GM18498 (cell line): ENCODE measurements at regions not wholly inside any gene's neighbourhood (a gene's known extent, or its start where the extent isn't known, plus 50 kb on each side); places are given as distances from the start of the nearest gene placed in this dataset.
A peak's percentile ranks its signal among the peaks of the same experiment; 100 is the strongest.
"Not testable (repeated sequence)": the region's sequence is repeated elsewhere in the genome, so short reads cannot be mapped to it uniquely, and the experiment has no call there.

ENCODE experiments used
- ATAC-seq: cut with Tn5 transposase; IDR thresholded peaks from one replicate; pipeline ENCODE4 v1.9.1; 2021; ENCODE audit warnings: mild to moderate bottlenecking, moderate library complexity; ENCODE audit not compliant: unreplicated experiment

DNA sequence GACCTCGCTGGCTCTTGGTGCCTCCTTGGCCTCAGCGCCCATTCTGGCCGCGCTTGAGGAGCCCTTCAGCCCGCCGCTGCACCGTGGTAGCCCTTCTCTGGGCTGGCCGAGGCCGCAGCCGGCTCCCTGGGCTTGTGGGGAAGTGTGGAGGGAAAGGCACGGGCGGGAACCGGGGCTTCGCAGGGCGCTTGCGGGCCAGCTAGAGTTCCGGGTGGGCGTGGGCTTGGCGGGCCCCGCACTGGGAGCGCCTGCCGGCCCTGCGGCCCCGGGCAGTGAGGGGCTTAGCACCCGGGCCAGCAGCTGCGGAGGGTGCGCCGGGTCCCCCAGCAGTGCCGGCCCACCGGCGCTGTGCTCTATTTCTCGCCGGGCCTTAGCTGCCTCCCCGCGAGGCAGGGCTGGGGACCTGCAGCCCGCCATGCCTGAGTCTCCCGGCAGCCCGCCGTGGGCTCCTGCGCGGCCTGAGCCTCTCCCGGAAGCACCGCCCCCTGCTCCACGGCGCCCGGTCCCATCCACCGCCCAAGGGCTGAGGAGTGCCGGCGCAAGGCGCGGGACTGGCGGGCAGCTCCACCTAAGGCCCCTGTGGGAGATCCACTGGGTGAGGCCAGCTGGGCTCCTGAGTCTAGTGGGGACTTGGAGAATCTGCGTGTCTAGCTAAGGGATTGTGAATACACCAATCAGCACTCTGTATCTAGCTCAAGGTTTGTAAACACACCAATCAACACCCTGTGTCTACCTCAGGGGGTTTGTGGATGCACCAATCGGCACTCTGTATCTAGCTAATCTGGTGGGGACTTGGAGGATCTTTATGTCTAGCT, 141.1 kb downstream of the SLCO4C1 start:
- not testable (repeated sequence) for ATAC-seq

DNA sequence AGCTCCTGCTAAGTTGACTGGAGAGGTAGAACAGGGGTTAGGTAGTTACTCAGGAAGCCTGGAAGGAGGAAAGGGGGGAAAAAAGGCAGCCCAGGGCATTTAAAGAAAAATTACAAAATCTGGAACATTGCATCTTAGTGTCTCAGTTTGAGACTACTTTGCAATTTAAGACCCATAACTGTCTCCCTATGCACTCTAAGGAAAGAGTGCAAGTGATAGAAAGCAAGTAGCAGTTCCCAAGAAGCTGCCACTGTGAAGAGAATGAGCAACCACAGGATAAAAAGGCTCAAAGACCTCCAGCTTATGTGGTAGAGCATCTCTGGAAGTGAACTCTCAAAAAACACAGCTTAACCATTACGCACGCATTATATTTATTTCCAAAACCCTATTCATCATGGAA, 141.8 kb downstream of the SLCO4C1 start:
- no peak for ATAC-seq

DNA sequence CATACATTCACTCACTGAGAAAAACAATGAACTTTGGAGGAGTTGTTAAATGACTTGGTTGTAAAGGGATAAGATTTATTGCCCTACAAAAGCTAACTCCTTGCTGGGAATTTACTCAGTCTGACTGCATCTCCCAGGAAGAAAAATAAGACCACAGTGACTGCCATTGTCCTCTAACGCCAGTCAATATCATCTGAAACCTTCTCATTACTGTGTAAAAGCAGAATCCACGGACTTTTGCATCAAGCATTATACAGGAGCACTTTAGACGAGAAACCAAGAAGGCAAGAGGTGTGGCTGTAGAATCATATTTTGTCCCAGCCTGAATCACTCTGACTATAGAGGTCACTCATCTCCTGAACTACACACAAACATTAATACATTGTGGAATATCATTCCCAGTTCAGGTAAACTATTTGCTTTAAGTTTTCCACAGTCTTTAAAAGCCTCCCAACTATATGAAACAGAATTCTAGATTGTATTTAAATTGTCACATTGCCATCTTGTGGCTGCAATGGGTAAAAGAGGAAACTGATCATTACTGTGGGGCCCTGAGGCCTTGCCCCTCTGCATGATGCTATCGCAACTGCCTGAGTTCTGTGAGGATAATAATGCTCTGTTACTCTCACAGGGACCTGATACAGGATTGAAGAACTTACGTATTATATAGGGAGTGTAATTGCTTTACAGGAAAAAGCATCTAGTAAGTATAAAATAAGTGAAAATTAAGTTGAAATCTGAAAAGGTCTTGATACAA, 142.9 kb downstream of the SLCO4C1 start:
- peak; percentile 82 for ATAC-seq

- ATAC-seq, result no peak
Observed at GRCh38 chr5:102139029-102139428, 157.1 kb downstream of the SLCO4C1 start.

GRCh38 chr5:102138243-102138653, 157.8 kb downstream of the SLCO4C1 start:
- no peak for ATAC-seq

GRCh38 chr5:102130890-102131289, 165.2 kb downstream of the SLCO4C1 start:
- ATAC-seq, result no peak

GRCh38 chr5:102130386-102130785, 165.7 kb downstream of the SLCO4C1 start:
- no peak for ATAC-seq

DNA sequence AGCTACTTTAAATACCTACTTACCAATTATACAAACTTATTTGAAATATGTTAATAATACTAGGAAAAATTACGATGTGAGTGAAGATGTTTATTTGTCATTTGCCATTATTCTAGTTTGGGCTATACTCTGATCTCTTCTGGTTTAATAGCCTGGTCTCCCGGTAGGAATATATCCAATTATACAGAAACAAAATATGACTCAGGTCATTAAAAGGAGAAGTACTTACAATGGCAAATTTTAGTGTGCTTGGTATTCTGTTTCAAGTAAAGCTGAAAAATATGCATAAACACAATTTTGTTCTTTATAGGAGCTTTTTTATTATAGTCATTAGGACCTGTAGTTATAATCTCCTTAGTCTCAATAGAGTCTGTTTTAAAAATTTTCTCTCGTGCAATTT, 176.8 kb downstream of the SLCO4C1 start:
- ATAC-seq, result no peak

GRCh38 chr5:102115736-102116135, 180.3 kb downstream of the SLCO4C1 start:
- no peak for ATAC-seq

DNA sequence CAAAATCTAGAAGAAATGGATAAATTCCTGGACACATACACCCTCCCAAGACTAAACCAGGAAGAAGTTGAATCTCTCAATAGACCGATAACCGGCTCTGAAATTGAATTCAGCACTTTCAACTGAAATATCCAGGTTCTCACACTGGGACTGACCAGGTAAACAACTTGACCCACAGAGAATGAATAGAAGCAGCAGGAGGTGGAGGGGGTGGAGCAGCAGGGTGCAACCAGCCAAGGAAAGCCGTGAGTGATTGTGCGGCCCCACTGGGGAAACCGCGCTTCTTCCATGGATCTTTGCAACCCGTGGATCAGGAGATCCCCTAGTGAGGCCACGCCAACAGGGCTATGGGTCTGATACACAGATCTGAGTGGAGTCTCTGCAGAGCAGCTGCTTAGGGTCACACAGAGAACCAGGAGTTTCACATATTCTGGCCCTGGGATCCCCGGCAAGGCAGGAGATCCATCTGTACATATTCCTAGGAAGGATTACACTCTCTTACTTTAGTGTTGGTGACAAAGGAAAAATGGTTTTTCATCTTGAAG, 181.5 kb downstream of the SLCO4C1 start:
- no peak for ATAC-seq

DNA sequence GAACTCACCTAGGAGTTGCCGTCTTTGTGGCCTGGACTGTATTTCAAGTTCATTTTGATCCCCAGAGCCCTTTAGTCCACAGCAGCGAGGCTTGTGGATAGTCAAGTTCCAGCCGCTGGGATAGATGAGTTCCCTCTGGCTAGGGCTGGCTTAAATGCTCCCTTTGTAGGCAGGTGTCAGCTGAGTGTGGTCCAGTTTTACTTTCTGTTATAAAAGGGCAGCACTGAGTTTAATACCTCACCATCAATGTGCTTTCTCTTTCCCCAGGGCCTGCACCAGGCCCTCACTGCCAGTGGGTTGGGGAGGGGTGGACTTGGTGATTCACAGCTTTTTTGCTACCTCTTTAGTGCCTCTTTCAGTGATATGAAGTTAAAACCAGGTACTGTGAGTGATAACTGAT, 188.2 kb downstream of the SLCO4C1 start:
- no peak for ATAC-seq

DNA sequence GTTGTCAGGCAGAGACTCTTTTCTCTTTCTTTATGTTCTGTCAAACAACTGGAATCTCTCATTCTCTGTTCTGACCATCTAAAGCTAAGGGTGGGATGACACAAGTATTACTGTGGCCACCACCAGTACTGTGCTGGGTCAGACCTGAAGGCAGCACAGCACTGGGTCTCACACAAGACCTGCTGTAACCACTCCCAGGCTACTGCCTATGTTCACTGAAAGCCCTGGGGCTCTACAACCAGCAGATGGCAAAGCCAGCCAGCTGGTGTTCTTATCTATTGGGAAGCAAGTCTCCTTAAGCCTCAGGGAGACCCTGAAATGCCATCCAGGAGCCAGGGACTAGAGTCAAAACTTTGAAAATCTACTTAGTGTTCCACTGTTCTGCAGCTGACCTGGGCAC, 189.5 kb downstream of the SLCO4C1 start:
- ATAC-seq, result no peak

- no peak for ATAC-seq
Observed at GRCh38 chr5:102099766-102100331, 196.2 kb downstream of the SLCO4C1 start.

DNA sequence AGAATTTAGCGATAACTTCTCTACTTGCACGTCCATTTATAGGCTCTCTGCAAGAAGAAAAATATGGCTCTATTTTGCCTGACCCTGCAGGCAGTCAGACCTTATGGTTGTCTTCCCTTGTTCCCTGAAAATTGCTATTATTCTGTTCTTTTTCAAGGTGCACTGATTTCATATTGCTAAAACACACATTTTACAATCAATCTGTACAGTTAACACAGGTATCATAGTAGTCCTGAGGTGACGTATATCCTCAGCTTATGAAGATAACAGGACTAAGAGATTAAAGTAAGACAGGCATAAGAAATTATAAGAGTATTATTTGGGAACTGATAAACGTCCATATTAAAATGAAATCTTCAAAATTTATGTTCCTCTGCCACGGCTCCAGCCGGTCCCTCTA, 197.0 kb downstream of the SLCO4C1 start:
- not testable (repeated sequence) for ATAC-seq

- not testable (repeated sequence) for ATAC-seq
Observed at GRCh38 chr5:102098606-102099005, 197.5 kb downstream of the SLCO4C1 start.

- peak; percentile 82 for ATAC-seq
Observed at GRCh38 chr5:102090770-102091169, 205.3 kb downstream of the SLCO4C1 start.

- no peak for ATAC-seq
Observed at GRCh38 chr5:102089883-102090282, 206.2 kb downstream of the SLCO4C1 start.

- ATAC-seq, result no peak
Observed at GRCh38 chr5:102087906-102088305, 208.2 kb downstream of the SLCO4C1 start.

DNA sequence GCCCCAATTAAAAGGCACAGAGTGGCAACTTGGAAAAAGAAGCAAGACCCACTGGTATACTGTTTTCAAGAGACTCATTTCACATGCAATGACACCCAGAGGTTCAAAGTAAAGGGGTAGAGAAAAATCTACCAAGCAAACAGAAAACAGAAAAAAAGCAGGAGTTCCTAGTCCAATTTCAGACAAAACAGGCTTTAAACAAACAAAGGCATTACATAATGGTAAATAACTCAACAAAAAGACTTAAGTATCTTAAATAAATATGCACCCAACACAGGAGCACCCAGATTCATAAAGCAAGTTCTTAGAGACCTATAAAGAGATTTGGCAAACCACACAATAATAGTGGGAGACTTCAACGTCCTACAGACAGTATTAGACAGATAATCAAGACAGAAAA, 215.8 kb downstream of the SLCO4C1 start:
- no peak for ATAC-seq

GRCh38 chr5:102077920-102078319, 218.2 kb downstream of the SLCO4C1 start:
- ATAC-seq, result no peak

- ATAC-seq, result no peak
Observed at GRCh38 chr5:102069974-102070373, 226.1 kb downstream of the SLCO4C1 start.

GRCh38 chr5:102068870-102069269, 227.2 kb downstream of the SLCO4C1 start:
- ATAC-seq, result no peak
